ENCODE measurements at regions not wholly inside any gene's neighbourhood (a gene's known extent, or its start where the extent isn't known, plus 50 kb on each side); places are given as distances from the start of the nearest gene placed in this dataset.

GRCh38 chr5:6832994-6833393 is 119.8 kb downstream of the TENT4A start:
- no peak for TF ChIP-seq CTCF (IDR thresholded peaks at IDR 0.05; ENCODE audit: insufficient read depth, low read length, poor library complexity, severe bottlenecking)
- no peak for TF ChIP-seq EZH2phosphoT487 (conservative IDR thresholded peaks at IDR 0.05; ENCODE audit: low read length)

Measured in SU-DHL-6 (cell line).